NCI-H2029 treated with DMSO at 0.1 percent for 48 hours (cell line): ENCODE measurements at regions not wholly inside any gene's neighbourhood (a gene's known extent, or its start where the extent isn't known, plus 50 kb on each side); places are given as distances from the start of the nearest gene placed in this dataset.

ENCODE experiments used
- DNase-seq: peaks from one replicate; lab custom pipeline; 2025; lab: John Stamatoyannopoulos, UW

DNA sequence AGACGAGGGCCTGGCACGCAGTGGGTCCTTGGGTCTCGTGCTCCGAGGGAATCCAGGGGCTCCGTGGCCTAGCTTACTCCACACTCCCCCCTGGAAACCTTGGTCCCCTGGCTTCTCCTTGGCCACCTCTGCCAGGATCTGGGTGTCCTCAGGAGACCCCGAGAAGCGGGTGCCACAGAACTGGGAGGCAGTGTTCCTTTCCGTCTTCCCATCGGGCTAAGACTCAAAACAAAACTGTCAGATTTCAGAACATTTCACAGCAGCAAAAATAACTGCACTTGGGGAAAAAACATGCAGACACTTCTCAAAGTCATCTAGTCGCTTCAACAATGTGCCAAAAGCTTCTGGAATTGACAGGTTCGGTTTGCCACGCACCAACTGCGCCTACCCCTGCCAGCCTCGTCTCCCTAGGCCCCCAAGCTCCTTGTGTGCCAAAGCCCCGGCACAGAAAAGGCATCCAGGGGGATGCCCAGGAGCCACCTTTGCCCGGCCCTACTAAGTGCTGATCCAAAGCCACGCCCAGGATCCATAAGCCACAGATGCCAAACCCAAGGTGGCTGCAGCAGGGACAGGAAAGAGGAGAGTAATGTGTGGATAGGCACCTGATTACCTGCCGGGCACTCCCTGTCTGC lies 58.4 kb upstream of the DIO3 start:
- no peak for DNase-seq

DNA sequence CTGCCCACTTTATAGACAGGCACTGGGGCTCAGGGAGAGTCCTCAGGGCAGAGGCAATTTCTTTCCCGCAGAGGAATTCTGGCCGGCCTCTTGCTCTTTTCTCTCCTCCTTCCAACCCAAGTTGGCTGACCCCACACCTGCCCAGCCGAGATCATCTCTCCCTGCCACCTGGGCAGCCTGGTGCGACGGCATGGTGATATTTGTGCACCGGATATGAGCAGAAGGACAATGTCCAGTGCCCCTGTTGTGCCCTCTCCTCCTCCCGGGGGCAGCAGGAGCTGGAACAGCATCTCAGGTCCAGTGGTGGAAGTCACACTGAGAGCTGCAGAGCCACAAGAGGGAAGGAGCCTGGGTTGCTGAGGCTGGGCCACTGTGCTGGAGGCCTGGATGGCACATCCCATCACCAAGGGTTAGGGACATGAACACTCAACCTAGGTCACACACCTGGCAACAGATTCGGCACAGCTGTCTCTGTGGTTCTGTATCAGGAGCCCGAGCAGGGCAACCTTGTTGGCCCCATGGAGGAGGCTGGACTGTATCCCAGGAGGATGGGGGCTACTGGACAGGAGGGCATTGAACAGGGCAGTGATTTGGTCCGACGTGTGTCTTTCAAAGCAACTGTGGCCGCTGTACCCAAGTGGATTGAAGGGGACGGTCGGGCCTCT lies 57.7 kb upstream of the DIO3 start:
- no peak for DNase-seq

DNA sequence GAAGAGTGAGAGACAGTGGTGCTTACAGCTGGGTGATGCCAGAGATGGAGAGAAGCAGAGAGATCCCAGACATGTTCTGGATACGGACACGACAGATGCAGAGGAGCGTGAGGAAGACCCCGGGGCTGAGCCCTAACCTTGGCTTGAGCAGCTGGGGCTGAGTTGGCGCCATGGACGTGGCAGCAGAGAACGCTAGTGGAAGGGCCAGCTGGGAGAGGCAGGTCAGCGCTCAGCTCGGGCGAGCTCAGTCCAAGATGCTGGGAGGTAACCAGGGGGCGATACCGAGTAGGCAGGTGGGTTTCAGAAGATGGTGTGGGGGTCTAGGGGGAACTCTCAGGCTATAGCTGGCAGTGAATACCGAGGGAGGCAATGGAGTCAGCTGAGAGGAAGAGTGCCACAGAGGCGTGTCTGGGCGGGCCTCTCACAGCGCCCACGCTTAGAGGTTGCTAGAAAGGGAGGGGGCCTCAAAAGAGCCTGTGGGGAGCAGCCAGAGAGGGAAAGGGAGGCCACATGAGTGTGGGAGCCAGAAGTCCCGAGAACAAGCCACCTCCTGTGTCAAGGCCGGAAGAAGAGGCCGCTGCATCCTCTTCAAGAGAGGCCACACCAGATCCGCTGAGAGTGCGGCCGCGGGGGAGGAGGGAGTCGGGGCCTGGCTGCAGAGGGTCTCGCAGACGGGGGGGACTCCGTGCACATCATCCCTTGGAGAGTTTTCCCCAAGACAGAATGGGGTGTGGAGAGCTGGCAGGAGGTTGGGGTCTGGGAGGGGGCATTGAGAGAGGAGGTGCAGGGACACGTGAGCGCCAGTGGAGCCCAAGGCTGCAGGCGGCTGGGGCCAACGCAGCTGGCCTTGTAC lies 57.0 kb upstream of the DIO3 start:
- DNase-seq, result no peak

DNA sequence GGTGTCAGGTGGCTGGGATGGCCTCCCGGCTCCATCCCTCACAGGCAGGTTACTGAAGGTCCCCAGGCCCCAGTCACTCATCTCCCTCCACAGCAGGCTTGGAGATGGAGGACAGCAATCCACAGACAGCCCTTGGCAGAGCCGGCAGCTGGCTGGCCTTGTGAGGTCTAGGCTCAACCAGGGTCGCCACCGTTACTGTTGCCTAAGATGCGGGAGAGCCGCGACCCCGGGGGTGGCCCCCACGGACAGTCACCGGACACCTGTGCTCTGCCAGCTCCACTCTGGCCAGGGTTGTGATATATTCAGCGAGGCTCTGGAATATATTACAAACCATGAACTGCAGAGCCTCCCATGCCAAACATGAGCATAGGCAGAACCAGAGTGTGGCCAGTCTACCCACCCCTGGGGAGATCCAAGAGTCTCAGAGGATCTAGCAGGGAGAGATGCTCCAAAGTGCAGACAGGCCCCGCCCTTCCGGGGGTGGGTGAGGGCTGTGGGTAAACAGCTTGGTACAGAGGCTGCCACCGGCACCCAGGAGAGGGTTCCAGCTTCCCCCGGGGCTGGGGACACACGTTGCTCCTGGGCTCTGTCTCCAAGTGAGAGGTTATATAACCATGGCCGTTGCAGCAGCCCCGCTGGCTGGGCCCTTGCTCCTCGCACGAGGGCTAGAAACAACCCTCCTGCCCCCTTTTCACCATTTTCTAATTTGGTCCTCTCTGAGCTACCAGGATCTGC lies 55.9 kb upstream of the DIO3 start:
- no peak for DNase-seq

DNA sequence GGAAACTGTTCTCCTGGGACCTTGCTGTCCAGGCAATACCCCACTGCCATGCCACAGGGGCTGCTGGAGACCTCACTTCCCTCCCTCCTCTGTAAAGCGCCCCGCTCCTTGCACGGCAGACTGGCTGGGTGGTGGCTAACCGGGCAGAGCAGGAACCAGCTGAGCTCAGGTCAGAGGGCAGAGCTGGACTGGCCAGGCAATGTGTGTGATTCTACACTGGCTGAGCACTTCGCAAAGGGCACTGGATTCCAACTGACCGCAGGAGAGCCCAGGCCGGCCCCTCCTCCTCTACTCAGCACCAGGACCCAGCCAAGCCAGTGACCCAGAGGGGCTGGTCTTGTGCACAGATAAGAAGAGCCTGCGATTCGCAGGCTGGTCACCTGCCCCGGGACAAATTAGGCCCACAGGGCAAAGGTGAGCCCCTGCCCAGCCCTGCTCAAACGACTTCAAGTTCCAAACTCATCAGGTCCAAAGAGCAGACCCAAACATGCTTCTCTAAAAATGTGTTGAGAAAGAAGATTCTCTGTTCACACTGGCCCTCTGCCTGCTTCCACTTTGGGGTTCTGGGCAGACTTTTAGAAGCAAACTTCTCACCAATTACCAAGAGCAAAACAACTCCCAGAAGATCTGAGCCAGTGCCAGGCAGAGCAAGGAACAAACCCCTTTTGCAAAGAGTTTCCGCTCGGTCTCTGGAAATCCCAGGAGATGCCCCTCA lies 54.9 kb upstream of the DIO3 start:
- DNase-seq, result no peak

DNA sequence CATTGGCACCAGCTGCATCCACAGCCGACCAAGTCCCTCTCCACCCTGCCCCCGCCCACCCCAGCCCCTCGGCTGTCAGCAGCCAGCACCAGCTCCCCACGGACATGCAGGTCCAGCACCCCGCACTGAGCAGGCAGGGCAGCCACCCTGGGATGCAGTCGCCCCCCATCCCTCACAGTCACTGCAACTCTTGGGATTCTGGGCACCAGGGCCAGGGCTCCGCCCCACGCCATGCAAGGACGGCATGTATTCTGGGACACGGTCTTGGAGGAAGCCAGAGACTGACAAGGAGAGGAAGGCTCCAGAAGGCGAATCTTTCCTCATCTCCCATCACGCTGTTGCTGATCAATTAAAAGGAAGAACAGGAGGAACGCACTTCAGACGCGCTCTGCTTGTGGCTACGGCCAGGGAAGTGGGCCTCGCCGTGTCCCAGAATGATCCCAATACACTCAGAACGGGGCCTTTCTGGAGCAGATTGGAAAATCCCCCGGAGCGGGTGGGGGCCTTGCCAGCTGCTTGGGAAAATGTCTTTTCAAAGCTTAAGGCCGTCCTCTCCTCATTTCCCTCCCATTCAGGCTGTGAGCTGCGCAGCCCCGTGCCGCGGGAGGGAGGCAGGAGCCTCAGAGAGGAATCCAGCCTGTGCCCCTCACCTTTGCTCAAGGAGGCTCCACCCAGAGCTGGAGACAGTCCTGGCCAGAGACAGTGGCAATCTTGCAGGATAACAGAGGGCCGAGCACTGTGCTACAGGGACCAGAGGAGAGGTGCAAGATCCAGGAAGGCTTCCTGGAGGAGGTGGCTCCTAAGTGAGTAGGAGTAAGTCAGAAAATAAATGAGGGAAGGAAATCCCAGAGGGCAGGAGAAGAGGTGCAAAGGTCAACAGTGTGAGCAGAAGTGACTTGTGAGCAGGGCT lies 54.1 kb upstream of the DIO3 start:
- DNase-seq, result no peak

DNA sequence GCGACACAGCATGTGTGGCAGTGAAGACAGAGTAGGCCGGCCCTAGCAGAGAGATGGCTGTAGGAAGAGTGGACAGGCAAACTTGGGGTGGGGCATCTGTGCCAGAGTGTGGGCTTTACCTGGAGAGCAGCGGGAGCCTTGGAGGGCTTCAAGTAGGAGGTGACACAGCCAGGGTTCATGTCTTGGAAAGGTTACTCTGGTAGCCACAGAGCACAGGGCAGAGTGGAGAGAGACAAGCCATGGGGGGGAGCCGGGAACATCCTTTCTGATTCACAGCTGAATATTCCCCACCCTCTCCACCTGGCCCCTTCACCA lies 53.5 kb upstream of the DIO3 start:
- no peak for DNase-seq

DNA sequence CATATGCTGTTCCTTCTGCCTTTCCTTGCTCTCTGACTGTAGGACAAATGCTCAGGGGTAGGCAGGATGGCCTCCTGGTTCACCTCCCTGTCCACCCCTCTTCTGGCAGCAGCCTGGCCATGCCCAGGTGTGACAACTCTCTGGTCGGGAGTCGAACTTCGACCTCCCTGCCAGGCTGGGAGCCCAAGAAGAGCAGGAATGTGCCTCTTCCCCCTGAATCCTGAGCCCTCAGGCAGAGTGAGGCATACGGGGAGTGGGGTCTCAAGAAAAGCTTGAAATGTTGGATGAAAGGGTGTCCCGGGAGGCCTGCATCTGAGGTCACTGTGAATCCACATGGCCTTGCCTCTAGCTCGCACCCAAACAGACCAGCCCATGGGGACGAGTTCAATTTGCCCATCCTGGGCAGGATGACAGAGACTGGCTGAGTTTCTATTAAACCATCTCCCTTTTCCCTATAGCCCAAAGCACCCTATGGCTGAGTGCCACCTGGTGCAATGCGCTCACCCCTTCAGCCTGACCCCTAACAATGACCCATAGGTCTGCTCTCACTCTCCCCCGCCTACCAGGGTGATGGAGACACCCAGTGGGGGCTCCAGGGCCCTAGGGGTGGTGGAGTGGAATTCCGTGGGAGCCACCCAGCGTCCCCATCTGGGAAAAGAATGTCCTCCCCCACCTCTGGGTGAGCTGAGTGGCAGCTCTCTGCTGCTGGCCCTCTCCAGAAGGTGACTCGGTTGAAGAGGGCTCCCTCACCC lies 52.9 kb upstream of the DIO3 start:
- DNase-seq, result no peak

DNA sequence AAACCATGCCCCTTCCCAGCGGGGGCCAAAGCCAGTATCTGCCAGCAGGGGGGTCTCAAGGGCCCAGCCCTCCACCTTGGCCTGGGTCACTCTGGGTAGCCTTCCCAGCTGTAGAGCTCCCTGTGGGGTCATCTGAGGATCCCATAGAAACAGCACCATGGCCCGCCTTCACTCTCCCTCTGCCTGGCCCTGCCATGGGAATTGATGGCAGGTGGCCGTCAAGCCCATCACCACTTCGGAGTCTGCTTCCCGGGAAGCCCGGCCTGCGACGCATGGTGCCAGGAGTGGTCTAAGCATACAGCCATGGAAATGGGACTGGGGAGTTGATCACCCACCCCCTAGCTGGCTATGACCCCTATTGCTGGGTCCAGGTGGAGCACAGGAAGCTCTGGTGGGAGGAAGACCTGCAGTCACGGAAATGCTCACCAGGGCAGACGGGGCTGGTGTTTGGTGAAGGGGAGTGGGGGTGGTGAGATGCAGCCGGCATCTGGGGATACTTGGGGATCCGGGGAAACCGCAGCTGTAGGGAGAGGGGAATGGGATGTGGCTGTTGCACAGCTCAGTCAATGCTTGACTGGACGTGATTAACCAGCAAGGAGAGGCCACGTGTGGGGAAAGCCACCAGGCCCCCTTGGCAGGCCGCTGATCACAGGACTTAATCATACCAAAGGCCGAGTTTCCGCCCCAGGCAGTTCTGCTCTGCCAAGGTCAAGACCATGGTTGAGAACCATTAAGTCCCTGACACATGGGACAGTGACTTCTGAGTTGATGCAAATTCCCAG lies 52.2 kb upstream of the DIO3 start:
- no peak for DNase-seq

DNA sequence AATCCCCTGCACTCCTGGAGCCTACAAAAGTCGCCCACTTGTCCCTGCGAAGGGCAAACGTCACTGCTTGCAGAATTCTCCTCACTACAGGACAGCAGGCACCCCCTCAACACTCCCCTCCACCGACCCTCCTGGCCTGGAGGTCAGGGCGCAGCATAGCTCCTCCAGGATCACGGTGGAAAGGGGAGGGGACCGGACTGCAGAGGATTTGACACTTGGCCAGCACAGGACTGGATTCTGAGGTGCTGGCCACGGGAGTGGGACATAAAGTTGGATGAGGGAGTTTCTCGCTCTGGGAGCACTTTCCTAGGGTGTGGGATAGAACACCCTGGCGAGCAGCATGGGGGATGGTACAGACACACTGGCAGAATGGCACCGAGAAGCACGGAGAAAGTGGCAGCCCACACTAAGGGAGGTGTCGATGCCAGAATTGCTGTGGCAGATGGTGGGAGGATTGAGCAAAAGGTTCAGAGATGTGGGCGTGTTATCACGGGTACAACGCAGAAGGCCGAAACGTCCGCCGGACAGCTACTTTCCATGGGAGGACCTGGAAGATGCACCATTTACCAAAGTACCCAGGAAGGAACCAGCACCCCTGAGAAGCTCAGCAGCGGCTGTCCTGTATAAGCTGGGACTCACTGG lies 51.4 kb upstream of the DIO3 start:
- DNase-seq, result no peak

DNA sequence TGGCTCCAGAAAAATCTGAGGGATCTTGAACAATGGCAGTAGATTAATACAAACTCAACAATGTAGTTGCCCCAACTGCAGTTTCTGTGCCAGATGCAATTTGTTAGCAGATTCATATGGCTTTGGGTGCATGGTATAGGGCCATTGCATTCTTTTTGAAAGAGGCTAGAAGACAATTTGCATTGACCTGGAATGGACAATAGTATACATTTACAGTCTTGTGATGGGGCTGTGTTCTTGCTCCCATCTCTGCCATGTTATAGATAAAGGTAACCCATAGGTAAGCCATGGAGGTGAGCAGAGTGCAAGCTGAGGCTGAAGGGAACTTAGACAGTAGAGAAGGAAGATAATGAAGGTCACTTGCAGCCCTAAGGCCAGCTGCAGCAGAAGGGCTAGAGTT lies 50.1 kb upstream of the DIO3 start:
- DNase-seq, result no peak
